Ectodermal cell (in vitro differentiated cells): ENCODE measurements at regions not wholly inside any gene's neighbourhood (a gene's known extent, or its start where the extent isn't known, plus 50 kb on each side); places are given as distances from the start of the nearest gene placed in this dataset.

Experiments used
- H3K27ac ChIP-seq: 2 replicates; pipeline ENCODE4 v1.7.0; 2013; ENCODE audit warnings: mild to moderate bottlenecking, low read depth, low read length; ENCODE audit not compliant: insufficient read depth, poor library complexity, severe bottlenecking
- H3K27me3 ChIP-seq: 2 replicates; pipeline ENCODE4 v1.7.0; 2013; ENCODE audit warnings: mild to moderate bottlenecking, low read length; ENCODE audit not compliant: insufficient read depth, control insufficient read depth, poor library complexity, severe bottlenecking
- H3K36me3 ChIP-seq: one replicate; pipeline ENCODE4 v1.7.0; 2013; ENCODE audit warnings: low read length; ENCODE audit not compliant: control insufficient read depth, insufficient read depth
- H3K4me1 ChIP-seq: one replicate; pipeline ENCODE4 v1.7.0; 2013; ENCODE audit warnings: low read length; ENCODE audit not compliant: control insufficient read depth, insufficient read depth
- H3K4me3 ChIP-seq: 2 replicates; pipeline ENCODE4 v1.7.0; 2013; ENCODE audit warnings: low read depth, low read length, control low read depth; ENCODE audit not compliant: insufficient read depth
- H3K9me3 ChIP-seq: 2 replicates; pipeline ENCODE4 v1.7.0; 2013; ENCODE audit warnings: mild to moderate bottlenecking, low read length, moderate library complexity; ENCODE audit not compliant: control insufficient read depth
- whole genome bisulfite sequencing, 2 experiments: methylation state at CpG; one replicate each; pipeline ENCODE4 v1.1.7; 2013; ENCODE audit warnings: missing lambda C conversion rate in 2 of 2; 5-methylcytosine and 5-hydroxymethylcytosine counted together

GRCh38 chr17:79533116-79533515, 77.7 kb downstream of the RBFOX3 start:
- 93 to 95% methylated on average over 12 of the region's 12 CpGs for WGBS, 2 experiments
- H3K4me1 ChIP-seq = peaks cover 17% of the 10 kb centered on the region
- H3K27ac ChIP-seq = no peak overlapping the region
- no peak overlapping the region for H3K4me3 ChIP-seq
- no peaks in the 10 kb centered on the region for H3K9me3 ChIP-seq
- H3K27me3 ChIP-seq = no peaks in the 10 kb centered on the region
- H3K36me3 ChIP-seq = no peaks in the 10 kb centered on the region

DNA sequence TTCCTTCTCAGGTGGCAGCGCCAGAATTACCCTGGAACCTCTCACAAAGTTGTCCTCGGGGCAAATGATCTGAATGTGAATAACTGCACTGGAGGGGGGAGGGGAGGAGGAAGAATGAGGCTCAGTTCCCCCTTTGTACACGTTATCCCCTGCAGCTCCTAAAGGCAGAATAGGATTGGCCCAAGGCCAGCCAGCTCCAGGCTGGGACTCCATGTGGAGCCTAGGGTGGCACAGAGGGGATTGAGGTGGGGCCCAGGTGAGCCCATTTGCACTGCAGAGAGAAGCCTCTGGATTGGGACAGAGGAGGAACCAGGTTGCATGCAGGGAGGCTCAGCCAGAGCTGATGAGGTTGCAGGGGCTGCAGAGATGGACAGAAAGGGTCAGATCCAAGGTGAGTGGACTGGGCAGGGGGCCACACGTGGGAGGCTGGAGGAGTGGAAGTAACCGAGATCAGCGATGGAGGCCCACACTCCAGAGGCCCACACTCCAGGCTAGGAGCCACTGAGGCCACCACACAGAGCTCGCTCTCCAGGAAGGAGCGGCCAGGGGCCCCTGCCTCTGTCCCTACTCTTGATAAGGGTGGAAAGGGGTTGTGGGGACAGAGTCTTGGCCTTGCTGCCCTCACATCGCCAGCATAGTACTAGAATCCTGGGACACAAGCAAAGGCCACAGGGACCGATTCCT, 78.6 kb downstream of the RBFOX3 start:
- no peak overlapping the region for H3K27ac ChIP-seq
- H3K36me3 ChIP-seq = no peaks in the 10 kb centered on the region
- H3K4me1 ChIP-seq = peaks cover 17% of the 10 kb centered on the region
- H3K9me3 ChIP-seq = no peaks in the 10 kb centered on the region
- no peaks in the 10 kb centered on the region for H3K27me3 ChIP-seq
- H3K4me3 ChIP-seq = no peak overlapping the region
- 71% methylated on average over 10 of the region's 10 CpGs for WGBS, 2 experiments

DNA sequence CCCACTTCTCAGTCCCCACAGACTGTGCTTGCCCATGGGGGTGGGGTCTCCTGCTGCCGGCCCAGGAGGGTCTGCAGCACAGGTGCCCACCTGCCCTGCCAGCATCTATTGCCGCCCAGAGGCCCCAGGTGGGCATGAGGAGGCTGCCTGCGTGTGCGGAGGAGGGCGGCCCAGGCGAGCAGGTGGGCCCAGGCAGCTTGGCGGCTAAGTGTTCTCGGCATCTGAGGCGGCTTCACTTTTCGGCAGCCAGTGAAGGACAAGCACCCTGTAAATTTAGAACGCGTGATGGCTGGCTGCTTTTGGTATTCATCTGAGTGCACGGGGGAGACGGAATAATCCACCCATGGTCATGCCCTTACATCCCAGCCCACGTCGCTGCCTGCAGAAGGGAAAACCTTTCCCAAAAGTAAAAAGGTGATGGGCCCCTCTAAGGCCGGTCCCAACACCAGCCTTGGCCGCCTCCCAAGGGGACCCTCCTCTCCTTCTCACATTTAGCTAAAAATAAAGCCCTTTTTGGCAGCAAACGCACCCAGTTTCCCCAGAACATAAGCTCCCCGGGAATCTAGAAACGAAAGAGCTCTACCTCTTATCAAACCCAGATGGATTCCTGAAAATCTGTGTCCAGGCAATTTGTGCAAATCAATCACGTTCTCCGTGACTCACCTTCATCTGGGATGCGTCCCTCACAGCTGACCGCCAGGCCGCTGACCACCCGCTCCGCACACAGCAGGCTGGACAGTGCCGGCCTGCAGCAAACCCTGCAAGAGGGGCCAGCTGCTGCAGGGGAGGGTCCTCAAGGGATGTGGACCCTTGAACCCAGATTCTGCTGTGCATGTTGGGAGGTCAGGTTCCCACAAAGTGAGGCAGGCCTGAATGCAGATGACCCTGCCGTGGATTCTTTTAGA, 79.4 kb downstream of the RBFOX3 start:
- H3K4me3 ChIP-seq = no peak overlapping the region
- no peaks in the 10 kb centered on the region for H3K27me3 ChIP-seq
- peaks cover 17% of the 10 kb centered on the region for H3K4me1 ChIP-seq
- H3K9me3 ChIP-seq = no peaks in the 10 kb centered on the region
- WGBS, 2 experiments = 89 to 90% methylated on average over 30 of the region's 30 CpGs
- H3K36me3 ChIP-seq = no peaks in the 10 kb centered on the region
- H3K27ac ChIP-seq = no peak overlapping the region

DNA sequence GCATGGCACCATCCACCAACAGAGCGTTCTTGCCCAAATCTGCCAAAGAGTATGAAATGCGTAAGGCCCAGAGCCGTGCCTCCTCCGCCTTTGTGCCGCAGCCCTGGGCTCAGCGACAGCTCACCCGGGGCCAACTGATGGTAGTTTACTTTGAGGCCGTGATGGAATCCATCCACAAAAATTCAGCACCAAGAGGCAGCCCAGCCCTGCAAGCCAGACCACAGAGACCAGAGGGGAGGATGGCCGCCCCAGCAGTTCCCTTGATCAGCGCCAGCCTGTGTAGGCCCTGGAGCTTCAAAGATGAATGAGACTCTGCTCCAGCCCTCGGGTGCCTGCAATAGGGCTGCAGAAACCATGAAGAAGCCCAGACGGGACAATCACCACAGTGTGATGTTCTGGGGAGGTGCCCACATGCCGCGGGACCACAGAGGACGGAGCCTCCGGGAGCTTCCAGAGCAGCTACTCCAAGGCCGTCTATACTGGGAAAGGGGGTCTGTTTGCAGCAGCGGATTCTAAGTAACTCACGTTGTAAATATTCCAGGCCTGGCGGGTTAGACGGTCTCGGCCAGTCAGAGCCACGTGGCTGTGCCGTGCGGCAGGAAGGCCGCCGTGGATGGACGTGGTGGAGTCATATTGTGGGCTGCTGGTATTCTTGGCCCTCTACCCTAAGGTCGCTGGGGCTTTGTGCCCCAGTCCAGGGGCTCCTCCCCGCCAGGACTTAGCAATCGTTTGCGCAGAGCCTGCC, 80.3 kb downstream of the RBFOX3 start:
- no peaks in the 10 kb centered on the region for H3K36me3 ChIP-seq
- no peak overlapping the region for H3K4me3 ChIP-seq
- 94 to 96% methylated on average over 32 of the region's 32 CpGs for WGBS, 2 experiments
- H3K4me1 ChIP-seq = peaks cover 17% of the 10 kb centered on the region
- H3K9me3 ChIP-seq = no peaks in the 10 kb centered on the region
- no peak overlapping the region for H3K27ac ChIP-seq
- H3K27me3 ChIP-seq = no peaks in the 10 kb centered on the region

DNA sequence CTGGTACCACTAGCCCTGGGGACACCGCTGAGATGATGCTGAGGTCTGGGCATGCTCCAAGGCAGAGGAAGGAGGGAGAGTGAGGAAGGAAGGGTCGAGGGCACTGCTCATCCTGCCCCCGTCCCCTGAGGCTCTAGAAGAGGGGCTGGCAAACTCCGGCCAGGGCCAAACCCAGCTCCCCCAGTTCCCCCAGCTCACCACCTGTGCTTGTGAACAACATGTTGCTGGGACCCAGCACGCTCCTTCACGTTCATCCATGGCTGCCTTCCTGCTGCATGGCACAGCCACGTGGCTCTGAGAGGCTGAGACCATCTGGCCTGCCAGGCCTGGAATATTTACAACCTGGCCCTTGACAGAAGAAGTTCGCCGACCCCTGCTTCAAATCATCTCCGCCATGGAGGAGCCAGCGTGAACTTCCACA, 81.2 kb downstream of the RBFOX3 start:
- Histone ChIP-seq H3K27ac (no peak overlapping the region), H3K4me1 (peaks cover 15% of the 10 kb centered on the region), H3K27me3 (no peaks in the 10 kb centered on the region), H3K4me3 (no peak overlapping the region), H3K9me3 (no peaks in the 10 kb centered on the region), H3K36me3 (no peaks in the 10 kb centered on the region)
- 91 to 94% methylated on average over 11 of the region's 11 CpGs for WGBS, 2 experiments

GRCh38 chr17:79528592-79529125, 82.2 kb downstream of the RBFOX3 start:
- Histone ChIP-seq H3K27me3 (no peaks in the 10 kb centered on the region), H3K9me3 (no peaks in the 10 kb centered on the region), H3K36me3 (no peaks in the 10 kb centered on the region), H3K27ac (no peak overlapping the region), H3K4me1 (peaks cover 14% of the 10 kb centered on the region), H3K4me3 (no peak overlapping the region)
- 94 to 95% methylated on average over 11 of the region's 11 CpGs for WGBS, 2 experiments

GRCh38 chr17:79527306-79527705, 83.5 kb downstream of the RBFOX3 start:
- no peaks in the 10 kb centered on the region for H3K27me3 ChIP-seq
- H3K9me3 ChIP-seq = no peaks in the 10 kb centered on the region
- no peaks in the 10 kb centered on the region for H3K36me3 ChIP-seq
- H3K4me3 ChIP-seq = no peak overlapping the region
- H3K4me1 ChIP-seq = peaks cover 14% of the 10 kb centered on the region
- 83 to 86% methylated on average over 9 of the region's 9 CpGs for WGBS, 2 experiments
- no peak overlapping the region for H3K27ac ChIP-seq

DNA sequence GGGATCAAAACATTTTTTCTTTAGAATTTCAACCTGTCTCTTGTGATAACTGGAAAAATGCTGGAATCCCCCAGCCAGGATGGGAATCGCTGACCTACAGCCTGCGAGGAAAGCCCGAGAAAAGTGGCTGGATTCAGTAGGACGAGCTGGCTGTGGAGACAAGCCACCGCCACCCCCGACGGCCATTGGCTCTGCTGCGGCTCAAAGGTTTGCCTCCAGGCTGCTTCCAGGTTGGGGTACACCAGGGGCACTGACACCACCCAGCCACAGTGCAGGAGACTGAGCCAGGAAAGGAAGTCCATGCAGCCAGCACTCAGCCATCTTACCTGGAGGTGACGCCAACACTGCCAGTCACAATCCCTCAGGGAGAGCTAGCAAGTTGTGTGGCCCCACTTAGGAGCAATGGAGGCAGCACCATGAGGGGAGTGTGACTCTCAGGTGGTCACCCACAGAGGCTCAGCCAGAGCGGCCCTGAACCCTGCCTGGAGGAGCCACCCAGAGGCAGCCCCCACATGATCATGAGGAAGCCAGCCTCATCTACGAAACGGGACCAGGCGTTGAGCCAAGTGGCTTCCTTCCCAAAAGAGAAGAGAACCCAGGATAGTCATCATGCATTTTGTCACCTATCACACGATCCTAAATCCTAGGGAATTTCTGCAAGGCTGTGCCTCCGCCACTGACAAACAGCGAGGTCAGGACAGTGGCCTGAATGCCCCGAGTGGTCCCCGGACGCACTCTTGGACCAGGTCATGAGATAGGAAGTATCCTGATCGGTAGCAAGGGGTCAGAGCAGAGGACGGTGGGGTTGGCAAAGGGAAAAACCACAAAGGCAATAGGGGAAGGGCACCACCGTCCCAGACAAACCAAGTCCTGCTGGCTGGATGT, 84.8 kb downstream of the RBFOX3 start:
- H3K4me3 ChIP-seq = no peak overlapping the region
- H3K27me3 ChIP-seq = no peaks in the 10 kb centered on the region
- H3K36me3 ChIP-seq = no peaks in the 10 kb centered on the region
- no peaks in the 10 kb centered on the region for H3K9me3 ChIP-seq
- no peak overlapping the region for H3K27ac ChIP-seq
- peaks cover 6% of the 10 kb centered on the region for H3K4me1 ChIP-seq
- WGBS, 2 experiments = 94 to 96% methylated on average over 22 of the region's 22 CpGs
